ENCODE measurements at regions not wholly inside any gene's neighbourhood (a gene's known extent, or its start where the extent isn't known, plus 50 kb on each side); places are given as distances from the start of the nearest gene placed in this dataset.

DNA sequence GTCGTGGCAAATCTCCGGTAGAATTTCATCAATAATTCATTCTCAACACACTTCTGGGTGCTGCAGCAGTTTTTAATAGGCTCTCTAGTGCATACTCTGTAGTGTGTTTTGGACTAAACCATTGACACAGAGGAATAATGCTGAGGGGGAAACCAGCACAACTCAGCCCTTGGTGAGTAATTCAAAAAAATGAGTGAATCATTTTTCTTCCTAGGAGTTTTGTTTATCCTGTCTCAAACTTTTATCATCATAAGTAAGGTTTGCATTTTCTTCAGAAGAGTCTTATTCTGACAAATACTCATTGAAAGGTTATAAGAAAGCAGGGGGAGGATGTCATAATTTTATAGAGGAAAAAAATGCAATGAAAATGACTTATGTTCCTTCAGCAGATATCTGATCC is 2542.7 kb downstream of the PCDH7 start:
- TF ChIP-seq, protein P1, sequence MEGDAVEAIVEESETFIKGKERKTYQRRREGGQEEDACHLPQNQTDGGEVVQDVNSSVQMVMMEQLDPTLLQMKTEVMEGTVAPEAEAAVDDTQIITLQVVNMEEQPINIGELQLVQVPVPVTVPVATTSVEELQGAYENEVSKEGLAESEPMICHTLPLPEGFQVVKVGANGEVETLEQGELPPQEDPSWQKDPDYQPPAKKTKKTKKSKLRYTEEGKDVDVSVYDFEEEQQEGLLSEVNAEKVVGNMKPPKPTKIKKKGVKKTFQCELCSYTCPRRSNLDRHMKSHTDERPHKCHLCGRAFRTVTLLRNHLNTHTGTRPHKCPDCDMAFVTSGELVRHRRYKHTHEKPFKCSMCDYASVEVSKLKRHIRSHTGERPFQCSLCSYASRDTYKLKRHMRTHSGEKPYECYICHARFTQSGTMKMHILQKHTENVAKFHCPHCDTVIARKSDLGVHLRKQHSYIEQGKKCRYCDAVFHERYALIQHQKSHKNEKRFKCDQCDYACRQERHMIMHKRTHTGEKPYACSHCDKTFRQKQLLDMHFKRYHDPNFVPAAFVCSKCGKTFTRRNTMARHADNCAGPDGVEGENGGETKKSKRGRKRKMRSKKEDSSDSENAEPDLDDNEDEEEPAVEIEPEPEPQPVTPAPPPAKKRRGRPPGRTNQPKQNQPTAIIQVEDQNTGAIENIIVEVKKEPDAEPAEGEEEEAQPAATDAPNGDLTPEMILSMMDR (IDR thresholded peaks at IDR 0.05 in 4 of 5, conservative IDR thresholded peaks at IDR 0.05 in 1 of 5): no peak
- no peak for TF ChIP-seq POLR2A (IDR thresholded peaks at IDR 0.05)
